ENCODE measurements at regions not wholly inside any gene's neighbourhood (a gene's known extent, or its start where the extent isn't known, plus 50 kb on each side); places are given as distances from the start of the nearest gene placed in this dataset.

DNA sequence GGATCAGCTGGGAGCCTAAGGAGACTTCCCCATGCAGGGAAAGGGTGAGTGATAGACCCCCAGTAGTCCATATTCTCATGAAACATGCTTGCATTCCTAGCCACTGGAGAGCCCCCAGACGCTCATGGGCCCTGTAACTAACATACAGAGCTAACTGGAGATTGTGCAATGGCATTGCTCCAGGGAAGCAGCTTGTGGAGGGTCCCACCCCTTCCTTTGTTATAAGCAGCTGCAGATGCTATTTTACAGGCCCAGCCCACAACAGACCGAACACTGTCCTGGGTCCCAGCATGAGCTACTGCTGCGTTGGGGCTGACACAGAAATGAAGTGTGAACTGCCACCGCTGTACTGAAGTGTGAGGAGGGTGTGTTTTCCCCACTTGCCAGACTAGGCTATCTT lies 1465.7 kb upstream of the DIAPH2 start:
- CTCF ChIA-PET: no interaction called here
- Mint-ChIP-seq H3K27ac (no peak overlapping the region), H3K4me1 (no peaks in the 10 kb centered on the region)

DNA sequence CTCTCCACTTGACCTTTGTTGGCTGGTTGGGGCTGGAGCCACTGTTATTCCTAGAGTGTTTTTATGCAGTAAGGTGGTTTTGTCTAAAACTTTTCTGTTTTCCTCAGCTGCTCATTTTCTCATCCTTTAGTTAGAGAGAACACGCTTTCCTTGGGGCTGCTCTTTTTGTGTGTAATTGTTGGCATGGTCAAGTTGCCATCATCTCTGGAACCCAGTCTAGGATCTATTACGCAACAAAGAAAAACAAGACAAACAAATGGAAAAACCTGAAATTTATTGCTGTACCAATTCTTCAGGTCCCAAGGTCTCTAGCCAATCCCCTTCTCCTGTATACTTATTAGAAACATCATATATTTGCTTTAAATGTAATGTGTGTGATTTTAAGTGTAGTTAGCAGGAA lies 1436.3 kb upstream of the DIAPH2 start:
- no peaks in the 10 kb centered on the region for H3K4me1 Mint-ChIP-seq
- peaks cover 4% of the 10 kb centered on the region for H3K9me3 Mint-ChIP-seq
- no peak overlapping the region for H3K27ac Mint-ChIP-seq
- POLR2A ChIA-PET: no interaction called here
- H3K27me3 Mint-ChIP-seq: no peaks in the 10 kb centered on the region
- no peak overlapping the region for H3K4me3 Mint-ChIP-seq
- H3K36me3 Mint-ChIP-seq (ENCODE audit: low read depth): no peaks in the 10 kb centered on the region
- CTCF ChIA-PET: no interaction called here
- DNase-seq: no peak

More for the DNA sequence above, 1465.7 kb upstream of the DIAPH2 start:
- no peak for DNase-seq
- H3K27me3 Mint-ChIP-seq: no peaks in the 10 kb centered on the region
- H3K4me3 Mint-ChIP-seq: no peak overlapping the region
- POLR2A ChIA-PET: no interaction called here
- no peaks in the 10 kb centered on the region for H3K36me3 Mint-ChIP-seq (ENCODE audit: low read depth)
- no peaks in the 10 kb centered on the region for H3K9me3 Mint-ChIP-seq

DNA sequence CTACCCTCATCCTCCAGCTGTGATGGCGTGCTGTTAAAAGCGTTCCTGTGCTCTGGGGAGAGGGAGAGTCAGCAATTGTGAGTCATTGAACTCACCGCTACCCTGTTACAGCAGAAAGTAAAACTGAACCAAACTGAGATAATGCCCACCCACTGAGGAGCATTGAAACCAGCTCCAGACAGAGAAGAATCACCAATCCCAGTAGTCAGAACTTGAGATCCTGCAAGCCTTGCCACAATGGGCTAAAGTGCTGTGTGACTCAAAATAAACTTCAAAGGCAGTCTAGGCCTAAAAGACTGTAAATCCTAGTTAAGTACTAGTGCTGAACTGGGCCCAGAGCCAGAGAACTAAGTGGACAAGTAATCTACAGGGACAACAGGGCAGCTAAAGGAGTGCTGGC lies 1394.2 kb upstream of the DIAPH2 start:
- Mint-ChIP-seq H3K4me1 (no peaks in the 10 kb centered on the region), H3K9me3 (peaks cover 4% of the 10 kb centered on the region), H3K4me3 (no peak overlapping the region), H3K27ac (no peak overlapping the region), H3K36me3 (ENCODE audit: low read depth) (no peaks in the 10 kb centered on the region), H3K27me3 (no peaks in the 10 kb centered on the region)
- DNase-seq: no peak
- POLR2A ChIA-PET: no interaction called here
- CTCF ChIA-PET: no interaction called here

DNA sequence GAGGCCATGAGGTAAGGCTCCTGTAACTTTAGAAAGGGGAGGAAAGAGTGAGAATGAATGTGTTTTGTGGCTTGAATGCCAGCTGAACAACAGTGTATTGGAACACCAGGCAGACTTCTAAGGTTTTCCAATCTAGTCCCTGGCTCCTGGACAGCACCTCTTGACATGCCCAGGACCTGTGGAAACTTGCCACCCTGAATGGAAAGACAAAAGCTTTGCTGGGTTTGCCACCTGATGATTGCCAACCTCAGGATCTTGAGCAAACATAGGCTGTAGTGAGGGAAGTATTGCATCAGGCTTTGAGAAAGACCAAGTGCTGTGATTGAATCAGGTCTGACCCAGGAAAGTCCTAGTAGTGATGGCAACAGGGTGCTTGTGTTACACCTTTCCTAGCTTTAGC lies 1393.1 kb upstream of the DIAPH2 start:
- H3K9me3 Mint-ChIP-seq: peaks cover 4% of the 10 kb centered on the region
- no peaks in the 10 kb centered on the region for H3K36me3 Mint-ChIP-seq (ENCODE audit: low read depth)
- no peak for DNase-seq
- no peaks in the 10 kb centered on the region for H3K4me1 Mint-ChIP-seq
- H3K27ac Mint-ChIP-seq: no peak overlapping the region
- ChIA-PET POLR2A (no interaction called here), CTCF (no interaction called here)
- H3K4me3 Mint-ChIP-seq: no peak overlapping the region
- H3K27me3 Mint-ChIP-seq: no peaks in the 10 kb centered on the region

DNA sequence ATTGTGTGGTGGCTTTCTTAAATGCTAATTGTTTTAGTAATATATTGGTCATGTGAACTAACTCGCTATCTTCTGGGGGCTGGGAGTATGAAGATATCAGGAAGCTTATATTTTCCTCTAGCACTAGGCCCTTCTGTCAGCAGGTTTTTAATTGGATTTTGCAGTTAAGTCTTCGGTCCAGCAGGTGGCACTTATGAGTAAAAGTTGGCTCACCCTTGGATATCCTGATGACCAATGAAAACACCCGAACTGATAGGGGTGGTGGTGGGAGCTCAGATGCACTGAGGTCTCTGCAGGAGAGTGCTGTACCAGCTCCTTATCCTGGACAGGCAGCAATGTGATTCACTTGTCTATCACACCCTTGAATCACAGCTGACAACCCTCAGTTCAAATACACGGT lies 1365.8 kb upstream of the DIAPH2 start:
- H3K9me3 Mint-ChIP-seq: no peaks in the 10 kb centered on the region
- H3K4me3 Mint-ChIP-seq: no peak overlapping the region
- no peaks in the 10 kb centered on the region for H3K27me3 Mint-ChIP-seq
- CTCF ChIA-PET: no interaction called here
- H3K4me1 Mint-ChIP-seq: no peaks in the 10 kb centered on the region
- POLR2A ChIA-PET: no interaction called here
- no peak for DNase-seq
- H3K36me3 Mint-ChIP-seq (ENCODE audit: low read depth): no peaks in the 10 kb centered on the region
- H3K27ac Mint-ChIP-seq: no peak overlapping the region

DNA sequence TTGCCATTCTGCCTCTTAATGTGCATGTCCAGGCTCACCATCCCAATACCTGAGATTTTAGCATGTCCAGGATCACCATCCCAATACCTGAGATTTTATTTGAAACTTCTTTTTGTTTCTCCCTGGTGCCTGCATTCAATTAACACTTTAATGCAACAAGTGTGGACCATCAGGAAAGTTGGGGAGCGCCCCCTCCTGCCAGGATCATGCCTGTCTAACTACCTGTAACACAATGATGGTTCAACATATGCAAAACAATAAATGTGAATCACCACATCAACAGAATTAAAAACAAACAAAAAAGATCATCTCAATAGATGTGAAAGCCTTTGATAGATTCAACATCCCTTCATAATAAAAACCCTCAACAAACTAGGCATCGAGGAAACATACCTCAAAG lies 1359.5 kb upstream of the DIAPH2 start:
- Mint-ChIP-seq H3K9me3 (no peaks in the 10 kb centered on the region), H3K27ac (no peak overlapping the region), H3K4me3 (no peak overlapping the region), H3K27me3 (no peaks in the 10 kb centered on the region), H3K36me3 (ENCODE audit: low read depth) (no peaks in the 10 kb centered on the region), H3K4me1 (no peaks in the 10 kb centered on the region)
- CTCF ChIA-PET: no interaction called here
- no peak for DNase-seq
- POLR2A ChIA-PET: no interaction called here

DNA sequence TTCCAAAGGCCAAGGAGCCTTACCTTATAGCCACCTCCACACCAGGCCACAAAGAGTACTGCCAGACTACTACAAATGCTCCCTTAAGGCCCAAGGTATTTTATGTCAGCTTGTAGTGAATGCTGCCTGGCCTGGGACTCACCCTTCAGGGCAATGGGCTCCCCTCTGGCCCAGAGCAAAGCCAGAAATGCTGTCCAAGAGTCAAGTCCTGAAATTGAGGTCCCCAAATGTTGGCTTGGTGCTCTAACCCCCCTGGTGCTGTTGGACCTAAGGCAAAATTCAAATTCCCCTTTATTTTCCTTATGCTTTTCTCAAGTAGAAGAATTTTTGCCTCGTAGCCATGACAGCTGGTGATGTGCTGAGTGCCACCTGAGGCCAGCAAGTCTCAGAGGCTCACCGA lies 1354.3 kb upstream of the DIAPH2 start:
- no peaks in the 10 kb centered on the region for H3K36me3 Mint-ChIP-seq (ENCODE audit: low read depth)
- no peaks in the 10 kb centered on the region for H3K27me3 Mint-ChIP-seq
- H3K27ac Mint-ChIP-seq: no peak overlapping the region
- no peaks in the 10 kb centered on the region for H3K4me1 Mint-ChIP-seq
- POLR2A ChIA-PET: no interaction called here
- no peak for DNase-seq
- CTCF ChIA-PET: no interaction called here
- no peak overlapping the region for H3K4me3 Mint-ChIP-seq
- H3K9me3 Mint-ChIP-seq: no peaks in the 10 kb centered on the region

DNA sequence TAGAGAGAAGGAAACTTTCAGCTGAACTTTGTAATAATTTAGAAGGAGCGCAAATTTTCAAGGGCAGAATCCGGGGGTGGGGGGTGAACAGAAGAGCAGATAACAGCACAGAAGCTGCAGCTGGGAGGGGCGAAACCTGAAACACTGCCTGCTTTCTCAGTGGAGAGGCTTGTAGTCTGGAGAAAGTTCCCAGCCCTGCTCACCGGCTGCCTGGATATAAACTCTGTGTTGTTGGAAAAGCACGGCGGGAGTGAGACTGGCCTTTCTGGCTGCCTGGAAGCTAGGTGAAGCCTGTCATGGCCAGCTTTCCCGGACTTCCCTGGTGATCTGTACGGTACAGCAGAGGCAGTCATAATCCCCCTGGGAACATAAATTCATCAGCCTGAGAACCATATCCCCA lies 1352.1 kb upstream of the DIAPH2 start:
- ChIA-PET CTCF (no interaction called here), POLR2A (no interaction called here)
- Mint-ChIP-seq H3K4me3 (no peak overlapping the region), H3K4me1 (no peaks in the 10 kb centered on the region), H3K9me3 (no peaks in the 10 kb centered on the region), H3K27me3 (no peaks in the 10 kb centered on the region), H3K36me3 (ENCODE audit: low read depth) (no peaks in the 10 kb centered on the region), H3K27ac (no peak overlapping the region)
- no peak for DNase-seq

DNA sequence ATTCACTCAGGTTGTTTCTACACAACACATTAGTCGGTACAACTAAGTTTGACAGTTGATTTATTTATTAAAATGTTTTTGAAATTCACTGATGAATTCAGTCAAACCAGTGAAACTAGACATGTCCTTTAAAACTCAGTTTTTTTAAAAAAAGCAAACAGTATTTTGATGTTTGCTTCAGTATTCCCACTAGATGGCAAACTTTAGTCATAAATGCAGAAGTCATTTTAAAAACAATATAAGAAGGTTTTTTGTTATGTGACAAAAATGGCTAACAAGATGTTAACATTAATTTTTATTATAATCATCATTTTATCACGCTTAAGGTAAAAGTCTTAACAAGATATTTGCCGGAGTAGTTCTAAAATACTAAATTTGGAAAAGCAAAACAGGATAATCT lies 1337.8 kb upstream of the DIAPH2 start:
- Mint-ChIP-seq H3K27me3 (no peaks in the 10 kb centered on the region), H3K9me3 (no peaks in the 10 kb centered on the region), H3K4me3 (no peak overlapping the region), H3K27ac (no peak overlapping the region), H3K4me1 (no peaks in the 10 kb centered on the region), H3K36me3 (ENCODE audit: low read depth) (no peaks in the 10 kb centered on the region)
- CTCF ChIA-PET: no interaction called here
- no peak for DNase-seq
- POLR2A ChIA-PET: no interaction called here

DNA sequence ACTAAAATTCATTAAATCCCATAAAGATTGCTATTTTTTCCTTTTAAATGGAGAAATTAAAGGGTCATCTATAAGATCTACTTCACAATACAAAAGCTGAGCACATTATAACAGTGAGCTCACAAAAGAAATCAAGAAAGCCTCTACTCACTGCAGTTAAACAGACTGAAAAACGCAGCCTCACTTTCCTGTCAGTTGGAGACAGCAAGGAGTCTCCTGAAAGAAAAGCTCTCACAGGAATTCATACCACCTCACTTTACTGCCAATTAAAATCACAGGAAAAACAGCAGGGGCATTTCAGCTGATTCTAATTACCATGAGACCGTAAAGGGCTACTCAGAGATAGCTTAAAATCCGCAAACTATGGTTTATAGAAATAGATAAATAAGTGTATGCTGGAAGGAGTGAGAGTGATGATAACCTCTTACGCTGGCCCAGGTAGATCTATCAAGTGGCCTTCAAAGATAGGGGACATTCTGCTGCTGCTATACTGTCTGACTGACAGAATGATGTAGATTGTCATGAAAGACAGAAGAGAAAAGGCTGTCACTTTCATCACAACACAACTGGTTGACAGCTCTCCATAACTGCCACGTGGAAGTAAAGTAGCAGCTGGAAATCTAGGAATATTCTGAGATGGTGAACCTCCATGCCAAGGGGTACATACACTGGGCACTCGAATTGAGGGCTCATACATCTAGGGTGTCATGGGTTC lies 1333.7 kb upstream of the DIAPH2 start:
- Mint-ChIP-seq H3K9me3 (no peaks in the 10 kb centered on the region), H3K4me3 (no peak overlapping the region), H3K4me1 (no peaks in the 10 kb centered on the region), H3K27me3 (no peaks in the 10 kb centered on the region), H3K36me3 (ENCODE audit: low read depth) (no peaks in the 10 kb centered on the region), H3K27ac (no peak overlapping the region)
- no peak for DNase-seq
- POLR2A ChIA-PET: no interaction called here
- CTCF ChIA-PET: no interaction called here

DNA sequence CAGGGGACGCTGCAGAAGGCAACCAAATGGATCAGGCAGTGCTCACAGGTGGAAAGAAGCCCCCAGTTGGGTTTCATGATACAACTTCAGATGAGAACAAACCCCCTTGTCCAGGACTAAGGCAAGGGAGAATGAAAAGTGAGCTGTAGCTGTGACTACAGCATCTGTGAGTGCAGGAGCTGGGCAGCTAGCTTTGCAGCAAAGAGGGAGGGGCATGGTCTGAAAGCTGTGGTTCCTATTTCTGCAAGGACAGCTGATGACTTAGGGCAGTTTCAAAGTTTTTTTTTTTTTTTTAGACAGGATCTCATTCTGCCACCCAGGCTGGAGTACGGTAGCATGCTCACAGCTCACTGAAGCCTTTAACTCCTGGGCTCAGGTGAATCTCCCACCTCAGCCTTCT lies 1317.4 kb upstream of the DIAPH2 start:
- DNase-seq: no peak
- peaks cover 2% of the 10 kb centered on the region for H3K9me3 Mint-ChIP-seq
- H3K27ac Mint-ChIP-seq: no peak overlapping the region
- H3K27me3 Mint-ChIP-seq: no peaks in the 10 kb centered on the region
- H3K4me1 Mint-ChIP-seq: no peaks in the 10 kb centered on the region
- H3K4me3 Mint-ChIP-seq: no peak overlapping the region
- CTCF ChIA-PET: no interaction called here
- POLR2A ChIA-PET: no interaction called here
- H3K36me3 Mint-ChIP-seq (ENCODE audit: low read depth): no peaks in the 10 kb centered on the region

DNA sequence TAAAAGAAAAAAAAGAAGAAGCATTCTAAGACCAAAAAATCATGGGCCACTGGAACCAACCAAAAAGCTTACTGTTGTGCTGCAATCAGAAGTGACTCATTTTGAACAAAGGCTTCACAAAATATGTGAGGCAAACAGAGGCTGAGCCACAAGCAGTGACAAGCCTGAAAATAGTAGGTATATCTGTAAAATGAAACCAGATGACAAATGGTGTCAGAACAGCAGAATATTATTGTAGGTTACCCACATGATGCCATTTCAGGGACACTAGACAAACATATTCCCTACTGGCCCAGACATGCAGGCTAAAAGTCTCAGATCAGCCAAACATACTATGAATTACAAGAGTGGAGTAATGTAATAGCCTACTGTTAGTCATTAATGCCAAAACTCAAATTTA lies 1301.8 kb upstream of the DIAPH2 start:
- Mint-ChIP-seq H3K9me3 (no peaks in the 10 kb centered on the region), H3K4me1 (no peaks in the 10 kb centered on the region)

DNA sequence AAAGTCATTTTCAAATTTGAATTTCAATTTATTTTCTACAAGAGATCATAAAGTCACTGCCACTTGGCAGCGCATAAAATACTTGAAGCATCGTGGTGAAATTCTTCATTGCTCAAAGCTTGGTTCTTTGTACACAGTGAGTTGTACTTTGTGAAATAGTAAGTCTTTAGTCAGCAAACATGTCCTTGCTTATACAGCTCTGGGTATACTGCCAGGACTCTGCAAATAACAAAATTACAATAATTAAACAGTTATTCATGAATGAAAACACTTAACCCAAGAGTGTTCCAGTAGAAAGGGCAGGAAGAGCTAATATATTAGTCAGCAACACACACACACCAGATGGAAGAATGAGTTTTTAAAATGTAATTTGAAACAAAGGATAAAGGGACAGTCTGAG lies 1300.9 kb upstream of the DIAPH2 start:
- Mint-ChIP-seq H3K4me1 (no peaks in the 10 kb centered on the region), H3K27ac (no peak overlapping the region), H3K27me3 (no peaks in the 10 kb centered on the region), H3K4me3 (no peak overlapping the region), H3K36me3 (ENCODE audit: low read depth) (no peaks in the 10 kb centered on the region), H3K9me3 (no peaks in the 10 kb centered on the region)
- ChIA-PET POLR2A (no interaction called here), CTCF (no interaction called here)
- no peak for DNase-seq

More for the DNA sequence above, 1301.8 kb upstream of the DIAPH2 start:
- ChIA-PET POLR2A (no interaction called here), CTCF (no interaction called here)
- no peaks in the 10 kb centered on the region for H3K27me3 Mint-ChIP-seq
- no peak overlapping the region for H3K4me3 Mint-ChIP-seq
- no peak overlapping the region for H3K27ac Mint-ChIP-seq
- no peak for DNase-seq
- H3K36me3 Mint-ChIP-seq (ENCODE audit: low read depth): no peaks in the 10 kb centered on the region

DNA sequence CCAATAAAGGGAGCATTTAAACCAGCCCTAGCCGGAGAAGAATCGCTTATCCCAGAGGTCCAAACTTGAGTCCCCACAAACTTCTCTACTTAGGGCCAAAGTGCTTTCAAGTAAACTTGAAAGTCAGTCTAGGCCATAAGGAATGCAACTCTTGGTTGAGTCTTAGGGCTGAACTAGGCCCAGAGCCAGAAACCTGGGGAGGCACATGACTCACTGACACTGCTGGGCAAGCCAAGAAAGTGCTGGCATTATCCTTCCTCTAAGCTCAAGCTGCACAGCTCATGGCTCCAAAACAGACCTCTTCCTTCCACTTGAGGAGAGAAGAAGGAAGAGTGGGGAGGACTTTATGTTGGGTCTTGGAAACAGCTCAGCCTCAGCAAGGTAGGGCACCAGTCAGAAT lies 1257.3 kb upstream of the DIAPH2 start:
- H3K36me3 Mint-ChIP-seq (ENCODE audit: low read depth): no peaks in the 10 kb centered on the region
- ChIA-PET POLR2A (no interaction called here), CTCF (no interaction called here)
- H3K4me3 Mint-ChIP-seq: no peak overlapping the region
- no peak overlapping the region for H3K27ac Mint-ChIP-seq
- DNase-seq: no peak
- H3K27me3 Mint-ChIP-seq: no peaks in the 10 kb centered on the region
- no peaks in the 10 kb centered on the region for H3K4me1 Mint-ChIP-seq
- peaks cover 6% of the 10 kb centered on the region for H3K9me3 Mint-ChIP-seq

DNA sequence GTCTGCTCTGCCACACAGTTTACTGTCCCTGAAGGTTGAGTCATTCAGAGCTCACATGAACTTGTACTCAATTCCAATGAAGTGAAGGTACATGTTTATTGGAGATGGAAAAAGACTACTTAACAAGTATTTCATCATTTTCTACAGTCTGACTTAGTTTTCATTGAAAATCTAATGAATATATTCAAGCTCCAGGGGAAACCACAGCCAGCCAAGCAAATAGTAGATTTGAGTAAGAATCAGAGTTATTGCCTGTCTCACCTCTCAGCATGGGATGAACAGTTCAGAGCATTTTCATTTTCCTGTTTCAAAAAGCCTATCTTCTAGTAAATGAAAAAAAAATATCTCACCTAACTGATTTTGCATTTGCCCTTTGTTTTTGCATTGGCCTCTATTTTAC lies 1249.4 kb upstream of the DIAPH2 start:
- POLR2A ChIA-PET: no interaction called here
- no peaks in the 10 kb centered on the region for H3K36me3 Mint-ChIP-seq (ENCODE audit: low read depth)
- H3K4me3 Mint-ChIP-seq: no peak overlapping the region
- no peaks in the 10 kb centered on the region for H3K4me1 Mint-ChIP-seq
- no peak overlapping the region for H3K27ac Mint-ChIP-seq
- CTCF ChIA-PET: no interaction called here
- H3K9me3 Mint-ChIP-seq: peaks cover 4% of the 10 kb centered on the region
- no peaks in the 10 kb centered on the region for H3K27me3 Mint-ChIP-seq
- DNase-seq: no peak
